Heart left ventricle (tissue), 16 donors: ENCODE measurements at regions not wholly inside any gene's neighbourhood (a gene's known extent, or its start where the extent isn't known, plus 50 kb on each side); places are given as distances from the start of the nearest gene placed in this dataset.

Experiments used
- ATAC-seq, 4 donors: fragments of 200-7000 bp; cut with Tn5 transposase; one replicate each; pipeline ENCODE4 v1.9.1; 2020 to 2022; ENCODE audit warnings: moderate library complexity in 4 of 4, mild to moderate bottlenecking in 3 of 4, moderate number of reproducible peaks in 1 of 4
- DNase-seq, 5 donors: peaks; one replicate each; pipeline ENCODE4 v3.0.0-alpha.2; 2020
- H3K27ac ChIP-seq, 12 donors: fragments of 200-600 bp; sonication (generic) in 4 of 12; one replicate each; pipeline versions ENCODE4 v1.5.0 to v1.8.0; 2016 to 2022; ENCODE audit warnings: mild to moderate bottlenecking in 2 of 12
- H3K27me3 ChIP-seq, 9 donors: fragments of 200-600 bp; sonication (generic) in 2 of 9; one replicate each; pipeline versions ENCODE4 v1.5.1 to v1.8.0; 2016 to 2022; ENCODE audit warnings: mild to moderate bottlenecking in 3 of 9
- H3K36me3 ChIP-seq, 9 donors: fragments of 200-600 bp; sonication (generic) in 2 of 9; one replicate each; pipeline versions ENCODE4 v1.5.0 to v1.8.0; 2018 to 2022; ENCODE audit warnings: mild to moderate bottlenecking in 2 of 9
- H3K4me1 ChIP-seq, 12 donors: fragments of 200-600 bp; sonication (generic) in 4 of 12; one replicate each; pipeline versions ENCODE4 v1.5.0 to v1.8.0; 2016 to 2022; ENCODE audit warnings: mild to moderate bottlenecking in 3 of 12
- H3K4me3 ChIP-seq, 12 donors: fragments of 200-600 bp; sonication (generic) in 4 of 12; one replicate each; pipeline versions ENCODE4 v1.5.0 to v1.8.0; 2017 to 2022; ENCODE audit warnings: mild to moderate bottlenecking in 9 of 12, moderate library complexity in 4 of 12
- H3K9me3 ChIP-seq, 12 donors: fragments of 200-600 bp; sonication (generic) in 4 of 12; one replicate each; pipeline versions ENCODE4 v1.5.0 to v1.8.0; 2016 to 2022; ENCODE audit warnings: mild to moderate bottlenecking in 1 of 12
- WGBS, 4 donors: extraction: QIAGEN DNeasy Blood & Tissue Kit in 2 of 4; methylation state at CpG; one replicate each; pipeline versions ENCODE4 v1.1.5 to v1.1.7; 2013 to 2018; 5-methylcytosine and 5-hydroxymethylcytosine counted together
- intact Hi-C, 10 donors: fragments of 100-400 bp; cut with DNase I; formaldehyde crosslinking; loops; one replicate each; pipeline versions ENCODE4 v1.11.1 to v1.14.2; 2022
- TF ChIP-seq, protein P1 (sequence below), 12 donors: fragments of 200-600 bp; sonication (generic) in 4 of 12; IDR thresholded peaks; one replicate each; pipeline versions ENCODE4 v1.5.0 to v1.8.0; 2018 to 2022; ENCODE audit warnings: antibody characterized with exemption in 12 of 12, mild to moderate bottlenecking in 5 of 12
- donor health status: ischemic (EF 13 %, LVEDD 7.1; RV severe dilation, severe dysfunction).
- donor health status: healthy with polysubstance abuse.
- donor health status: DM: no; HTN: yes; CAD: no.
- donor health status: DM: no; HTN: no; CAD: no.
- donor health status: ischemic (EF 25% LVEDD 6.9; RV normal size, moderate dysfunction).
- donor health status: ischemic (EF 25% LVEDD 5.7; RV mildly dilated, moderate dysfunction).
- donor health status: healthy.
- donor health status: DM: yes; HTN: yes; CAD: no.
- donor health status: ischemic (EF 35%, LVEDD 5.7; RV mildly dilated, moderate dysfunction).
- donor health status: nonischemic (EF 11% LVEDD 7.7; RV severe dilation, severe dysfunction).
- donor health status: DM: yes; HTN: yes; CAD: no.
- donor health status: PGD.
- donor health status: ischemic (EF 29% LVEDD 5.4; RV normal size, mild dysfunction).
- donor health status: nonischemic (EF 23%, LVEDD 6.1; RV moderate dilation, normal function).

DNA sequence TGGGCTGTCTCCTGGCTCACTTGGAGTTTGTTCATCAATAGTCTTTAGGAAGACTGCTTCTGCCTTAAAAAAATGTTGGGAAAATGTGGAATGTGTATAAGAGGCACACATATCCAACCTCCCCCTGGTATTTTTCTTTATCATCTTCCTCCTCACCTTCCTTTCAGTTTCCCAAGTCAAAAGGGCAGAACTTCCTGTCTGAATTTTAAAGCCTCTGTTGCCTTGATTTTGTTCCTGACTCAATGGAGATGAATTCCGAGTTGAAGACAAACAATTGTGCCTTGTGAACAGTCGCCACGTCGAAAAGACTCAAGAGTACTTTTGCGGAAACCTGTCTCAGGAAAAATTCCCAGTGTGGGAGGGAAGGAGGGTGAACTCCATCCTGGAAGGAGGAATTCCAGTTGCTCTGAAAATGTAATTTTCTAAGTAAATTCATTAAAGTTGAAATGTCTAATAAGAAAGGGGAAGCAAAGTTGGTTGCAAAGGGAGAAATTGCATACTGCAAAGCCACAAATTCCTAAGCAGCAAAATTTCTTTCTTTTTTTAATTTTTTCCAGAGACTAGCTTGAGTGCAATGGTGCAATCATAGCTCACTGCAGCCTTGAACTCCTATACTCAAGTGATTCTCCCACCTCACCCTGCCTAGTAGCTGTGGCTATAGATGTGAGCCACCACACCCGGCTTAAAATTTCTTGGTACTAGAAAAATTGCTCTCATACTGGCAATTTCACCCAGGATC lies 50.2 kb upstream of the ELK3 start:
- peaks cover 0 to 8% (median 0%) of the 10 kb centered on the region in 12 donors for H3K9me3 ChIP-seq
- DNase-seq = no peak
- TF ChIP-seq, protein P1, sequence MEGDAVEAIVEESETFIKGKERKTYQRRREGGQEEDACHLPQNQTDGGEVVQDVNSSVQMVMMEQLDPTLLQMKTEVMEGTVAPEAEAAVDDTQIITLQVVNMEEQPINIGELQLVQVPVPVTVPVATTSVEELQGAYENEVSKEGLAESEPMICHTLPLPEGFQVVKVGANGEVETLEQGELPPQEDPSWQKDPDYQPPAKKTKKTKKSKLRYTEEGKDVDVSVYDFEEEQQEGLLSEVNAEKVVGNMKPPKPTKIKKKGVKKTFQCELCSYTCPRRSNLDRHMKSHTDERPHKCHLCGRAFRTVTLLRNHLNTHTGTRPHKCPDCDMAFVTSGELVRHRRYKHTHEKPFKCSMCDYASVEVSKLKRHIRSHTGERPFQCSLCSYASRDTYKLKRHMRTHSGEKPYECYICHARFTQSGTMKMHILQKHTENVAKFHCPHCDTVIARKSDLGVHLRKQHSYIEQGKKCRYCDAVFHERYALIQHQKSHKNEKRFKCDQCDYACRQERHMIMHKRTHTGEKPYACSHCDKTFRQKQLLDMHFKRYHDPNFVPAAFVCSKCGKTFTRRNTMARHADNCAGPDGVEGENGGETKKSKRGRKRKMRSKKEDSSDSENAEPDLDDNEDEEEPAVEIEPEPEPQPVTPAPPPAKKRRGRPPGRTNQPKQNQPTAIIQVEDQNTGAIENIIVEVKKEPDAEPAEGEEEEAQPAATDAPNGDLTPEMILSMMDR (IDR thresholded peaks at IDR 0.05) = no peak
- H3K36me3 ChIP-seq = no peaks in the 10 kb centered on the region
- H3K4me1 ChIP-seq = peaks cover 0 to 22% (median 8%) of the 10 kb centered on the region in 12 donors
- intact Hi-C loops = no loop called here
- peak overlapping the region in 1 of 12 donors; percentile 1 for H3K4me3 ChIP-seq
- WGBS, 4 donors = 43 to 59% (median 55%) methylated on average over 6 of the region's 6 CpGs
- no peak for ATAC-seq
- H3K27me3 ChIP-seq = no peaks in the 10 kb centered on the region
- H3K27ac ChIP-seq = peak overlapping the region in 9 of 12 donors; percentile 11 to 71 (median 22)
